ENCODE measurements at regions not wholly inside any gene's neighbourhood (a gene's known extent, or its start where the extent isn't known, plus 50 kb on each side); places are given as distances from the start of the nearest gene placed in this dataset.

- Histone ChIP-seq H3K4me1 (replicated peaks in 1 of 4; ENCODE audit: control insufficient read depth in 3 of 4, insufficient read depth in 4 of 4, low read length in 3 of 4) (0 out of 7 replicates have a peak, but pooled peaks cover 0 to 2% (median 0%) of the 10 kb centered on the region in 4 experiments), H2BK120ac (replicated peaks; ENCODE audit: low read depth, low read length) (no peak overlapping the region), H3K23me2 (ENCODE audit: low read depth, low read length) (no peaks in the 10 kb centered on the region), H3K14ac (ENCODE audit: insufficient read length) (no peak overlapping the region), H2BK20ac (ENCODE audit: low read length) (no peak overlapping the region), H3K36me3 (ENCODE audit: control insufficient read depth in 2 of 4, insufficient read depth in 4 of 4, low read length in 3 of 4) (no peaks in the 10 kb centered on the region), H2BK15ac (ENCODE audit: low read length) (no peak overlapping the region), H3K79me2 (ENCODE audit: control insufficient read depth in 1 of 2, insufficient read depth in 2 of 2, low read length in 2 of 2) (no peaks in the 10 kb centered on the region), H3K9ac (replicated peaks in 1 of 4; ENCODE audit: extremely low read depth in 1 of 4, low read depth in 3 of 4, low read length in 3 of 4) (no peak overlapping the region), H3K79me1 (ENCODE audit: low read depth, low read length) (no peaks in the 10 kb centered on the region), H3K56ac (replicated peaks; ENCODE audit: insufficient read length, low read depth, low read length) (no peak overlapping the region), H3K27me3 (replicated peaks in 1 of 4; ENCODE audit: control insufficient read depth in 3 of 4, extremely low read depth in 1 of 4, insufficient read depth in 3 of 4, low read length in 3 of 4) (no peaks in the 10 kb centered on the region; a peak in 2 of 7 replicates), H4K20me1 (replicated peaks in 1 of 2; ENCODE audit: control insufficient read depth in 1 of 2, insufficient read depth in 2 of 2, low read length in 2 of 2) (no peaks in the 10 kb centered on the region), H2AFZ (ENCODE audit: low read length) (no peak overlapping the region), H3K18ac (ENCODE audit: extremely low read depth, low read length) (no peak overlapping the region), H4K5ac (ENCODE audit: insufficient read length, low read depth, low read length) (no peak overlapping the region), H3K4ac (replicated peaks; ENCODE audit: insufficient read length, low read depth, low read length) (no peak overlapping the region), H3K27ac (ENCODE audit: low read depth, low read length) (no peak overlapping the region), H3K9me3 (ENCODE audit: insufficient read depth in 2 of 2, low read depth in 1 of 2, low read length in 1 of 2) (no peaks in the 10 kb centered on the region), H2BK12ac (ENCODE audit: low read depth, low read length) (no peak overlapping the region), H4K8ac (ENCODE audit: extremely low read depth, insufficient read depth, low read length) (no peak overlapping the region), H2AK5ac (ENCODE audit: low read depth, low read length) (no peak overlapping the region), H4K91ac (replicated peaks; ENCODE audit: insufficient read length, low read length) (no peak overlapping the region), H2BK5ac (ENCODE audit: low read depth, low read length) (no peak overlapping the region), H3K23ac (ENCODE audit: insufficient read length) (no peak overlapping the region), H3K4me2 (ENCODE audit: insufficient read depth in 1 of 2, low read depth in 2 of 2, low read length in 2 of 2) (no peak overlapping the region), H3K4me3 (ENCODE audit: extremely low read depth in 1 of 4, insufficient read depth in 2 of 4, low read depth in 3 of 4, low read length in 4 of 4) (no peak overlapping the region)
- FAIRE-seq (no peak), DNase-seq (ENCODE audit: low read depth in 1 of 2, low spot score in 2 of 2) (no peak)
- ChIA-PET POLR2A (ENCODE audit: partially characterized antibody) (no interaction called here), CTCF (ENCODE audit: partially characterized antibody) (interaction anchor here (1.1 kb wide), 1 partner anchor 9 kb away, joined by 4 read pairs; no protein-coding TSS in a partner anchor)
- 96% methylated on average over 4 of the region's 4 CpGs; no CpG with 5 or more reads in 1 of the 2 experiments for WGBS, 2 experiments (ENCODE audit: extremely low coverage in 1 of 2, insufficient coverage in 1 of 2, insufficient read length in 1 of 2, insufficient replicate concordance in 2 of 2, low coverage in 1 of 2, low lambda C conversion rate in 2 of 2, missing lambda C conversion rate in 1 of 2)
- TF ChIP-seq SP1 (IDR thresholded peaks at IDR 0.05; ENCODE audit: low read depth, low read length) (no peak), JUN (IDR thresholded peaks at IDR 0.05; ENCODE audit: low read depth, low read length) (no peak), MAX (IDR thresholded peaks at IDR 0.05) (no peak), HDAC2 (IDR thresholded peaks at IDR 0.05; ENCODE audit: borderline replicate concordance in 1 of 2, low read depth in 2 of 2, low read length in 2 of 2) (no peak), BRCA1 (IDR thresholded peaks at IDR 0.05; ENCODE audit: low read depth, low read length) (no peak), KDM4A (IDR thresholded peaks at IDR 0.05; ENCODE audit: low read depth, low read length, severe bottlenecking) (no peak), EZH2 (IDR thresholded peaks at IDR 0.05; ENCODE audit: low read depth, low read length, severe bottlenecking) (no peak), MAFK (IDR thresholded peaks at IDR 0.05; ENCODE audit: low read depth, low read length) (no peak), RXRA (IDR thresholded peaks at IDR 0.05; ENCODE audit: insufficient read depth, low read depth, low read length) (no peak), GTF2F1 (IDR thresholded peaks at IDR 0.05; ENCODE audit: borderline replicate concordance, low read depth, low read length) (no peak), SRF (IDR thresholded peaks at IDR 0.05; ENCODE audit: low read depth, low read length) (no peak), TBP (IDR thresholded peaks at IDR 0.05; ENCODE audit: low read depth, low read length) (no peak), USF2 (IDR thresholded peaks at IDR 0.05; ENCODE audit: low read length) (no peak), POLR2AphosphoS5 (IDR thresholded peaks at IDR 0.05; ENCODE audit: low read depth, low read length) (no peak)
Measured at GRCh38 chr15:68482246-68482645, 50.3 kb upstream of the ITGA11 start.
